KMS-11 (cell line): ENCODE measurements at regions not wholly inside any gene's neighbourhood (a gene's known extent, or its start where the extent isn't known, plus 50 kb on each side); places are given as distances from the start of the nearest gene placed in this dataset.

Experiments
- H2AFZ ChIP-seq: fragments of 200-600 bp; sonication (generic); 2 replicates; pipeline ENCODE4 v1.6.1; 2016; ENCODE audit warnings: antibody characterized with exemption, mixed run types, low read depth
- H3K27ac ChIP-seq: fragments of 200-600 bp; sonication (generic); 2 replicates; pipeline ENCODE4 v1.6.1; 2016; ENCODE audit warnings: mild to moderate bottlenecking, mixed run types
- H3K27me3 ChIP-seq: fragments of 200-600 bp; sonication (generic); 2 replicates; pipeline ENCODE4 v1.6.1; 2017; ENCODE audit warnings: mild to moderate bottlenecking, low read depth, mixed run types, moderate library complexity; ENCODE audit not compliant: insufficient read depth
- H3K36me3 ChIP-seq: fragments of 200-600 bp; sonication (generic); 2 replicates; pipeline ENCODE4 v1.6.1; 2017; ENCODE audit warnings: mild to moderate bottlenecking, mixed run types; ENCODE audit not compliant: insufficient read depth
- H3K4me1 ChIP-seq: fragments of 200-600 bp; sonication (generic); 2 replicates; pipeline ENCODE4 v1.6.1; 2016; ENCODE audit warnings: mild to moderate bottlenecking, low read depth, mixed run types; ENCODE audit not compliant: poor library complexity, severe bottlenecking
- H3K4me2 ChIP-seq: fragments of 200-600 bp; sonication (generic); 2 replicates; pipeline ENCODE4 v1.7.0; 2016; ENCODE audit warnings: mild to moderate bottlenecking, mixed run types
- H3K4me3 ChIP-seq: fragments of 200-600 bp; sonication (generic); IDR thresholded peaks from 2 replicates; pipeline ENCODE4 v1.6.1; 2017; ENCODE audit warnings: low read depth, low read length, mixed read lengths; ENCODE audit not compliant: insufficient read depth
- H3K79me2 ChIP-seq: fragments of 200-600 bp; sonication (generic); 2 replicates; pipeline ENCODE4 v1.6.1; 2016; ENCODE audit warnings: low read depth, mixed run types; ENCODE audit not compliant: insufficient read depth
- H3K9ac ChIP-seq: fragments of 200-600 bp; sonication (generic); 2 replicates; pipeline ENCODE4 v1.6.1; 2016; ENCODE audit warnings: mild to moderate bottlenecking, mixed run types
- H4K20me1 ChIP-seq: fragments of 200-600 bp; sonication (generic); 2 replicates; pipeline ENCODE4 v1.6.1; 2016; ENCODE audit warnings: mild to moderate bottlenecking, mixed run types; ENCODE audit not compliant: insufficient read depth
- CTCF ChIP-seq: fragments of 200-600 bp; sonication (generic); conservative IDR thresholded peaks from 2 replicates; pipeline ENCODE4 v1.6.1; 2017; ENCODE audit warnings: low read depth, mild to moderate bottlenecking, antibody characterized with exemption, low read length, moderate library complexity, mixed read lengths

- no peak for TF ChIP-seq CTCF
- Histone ChIP-seq H3K4me1 (no peaks in the 10 kb centered on the region), H3K4me2 (no peak overlapping the region), H3K27me3 (no peaks in the 10 kb centered on the region), H4K20me1 (no peaks in the 10 kb centered on the region), H3K27ac (no peak overlapping the region), H3K36me3 (no peaks in the 10 kb centered on the region), H3K9ac (no peak overlapping the region), H2AFZ (no peak overlapping the region), H3K4me3 (no peak overlapping the region), H3K79me2 (no peaks in the 10 kb centered on the region)
Measured at GRCh38 chr13:24630121-24630520, 50.1 kb upstream of the ATP12A start.
